Activated T-cell treated with anti-CD3 and anti-CD28 coated beads, Interleukin-2, amount 50 U/mL, for 48 hours (primary cell): ENCODE measurements at regions not wholly inside any gene's neighbourhood (a gene's known extent, or its start where the extent isn't known, plus 50 kb on each side); places are given as distances from the start of the nearest gene placed in this dataset.
"Not testable (repeated sequence)": the region's sequence is repeated elsewhere in the genome, so short reads cannot be mapped to it uniquely, and the experiment has no call there.

Experiments used
- DNase-seq, 2 experiments: peaks; one replicate each; pipeline ENCODE4 v3.0.0-alpha.2; 2020

DNA sequence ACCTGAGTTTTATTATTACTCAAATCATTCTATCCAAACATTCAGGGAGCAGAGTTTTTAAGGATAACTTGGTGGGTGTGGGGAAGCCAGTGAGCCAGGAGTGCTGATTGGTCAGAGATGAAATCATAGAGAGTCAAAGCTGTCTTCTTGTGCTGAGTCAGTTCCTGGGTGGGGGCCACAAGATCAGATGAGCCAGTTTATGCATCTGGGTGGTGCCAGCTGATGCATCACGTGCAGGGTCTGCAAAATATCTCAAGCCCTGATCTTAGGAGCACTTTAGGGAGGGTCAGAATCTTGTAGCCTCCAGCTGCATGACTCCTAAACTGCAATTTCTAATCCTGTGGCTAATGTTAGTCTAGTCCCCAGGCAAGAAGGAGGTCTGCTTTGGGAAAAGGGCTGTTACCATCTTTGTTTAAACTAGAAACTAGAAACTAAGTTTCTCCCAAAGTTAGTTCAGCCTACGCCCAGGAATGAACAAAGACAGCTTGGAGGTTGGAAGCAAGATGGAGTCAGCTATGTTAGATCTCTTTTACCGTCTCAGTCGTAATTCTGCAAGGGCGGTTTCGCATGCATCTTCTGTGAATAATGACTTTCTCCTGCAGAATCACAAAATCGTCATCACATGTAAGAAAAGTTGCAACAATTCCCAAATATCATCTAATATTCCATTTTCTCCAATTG, 97.5 kb downstream of the ZNF664 start:
- not testable (repeated sequence) for DNase-seq

DNA sequence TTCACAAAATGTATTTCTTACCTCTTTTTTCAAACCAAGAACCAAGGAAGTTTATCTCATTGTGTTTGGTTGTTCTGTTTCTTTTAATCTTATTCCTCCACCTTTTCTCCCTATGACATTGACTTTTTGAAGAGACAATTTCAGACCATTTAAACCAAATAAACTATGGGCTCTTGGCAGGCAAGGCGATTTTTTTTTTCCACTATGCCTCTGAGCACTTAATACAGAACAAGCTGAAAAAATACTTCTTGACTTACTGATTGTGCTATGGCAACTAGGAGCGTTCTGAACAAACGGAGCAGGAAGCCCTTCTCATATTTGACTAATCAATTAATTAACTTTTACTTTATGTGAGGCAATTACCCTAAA, 98.0 kb downstream of the ZNF664 start:
- no peak for DNase-seq

DNA sequence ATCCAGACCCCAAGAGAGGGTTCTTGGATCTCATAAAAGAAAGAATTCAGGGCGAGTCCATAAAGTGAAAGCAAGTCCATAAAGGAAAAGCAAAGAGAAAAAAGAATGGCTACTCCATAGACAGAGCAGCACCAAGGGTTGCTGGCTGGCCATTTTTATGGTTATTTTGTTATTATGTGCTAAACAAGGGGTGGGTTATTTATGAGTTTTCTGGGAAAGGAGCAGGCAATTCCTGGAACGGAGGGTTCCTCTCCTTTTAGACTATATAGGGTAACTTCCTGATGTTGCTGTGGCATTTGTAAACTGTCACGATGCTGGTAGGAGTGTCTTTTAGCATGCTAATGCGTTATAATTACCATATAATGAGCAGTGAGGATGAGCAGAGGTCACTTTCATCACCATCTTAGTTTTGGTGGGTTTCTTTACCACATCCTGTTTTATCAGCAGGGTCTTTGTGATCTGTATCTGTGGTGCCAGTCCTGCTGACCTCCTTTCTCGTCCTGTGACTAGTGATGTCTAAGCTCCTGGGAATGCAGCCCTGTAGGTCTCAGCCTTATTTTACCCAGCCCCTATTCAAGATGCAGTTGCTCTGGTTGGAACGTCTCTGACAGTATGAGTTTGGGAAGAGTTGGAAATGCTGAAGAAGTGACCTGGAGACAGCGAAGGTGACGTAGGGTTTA, 100.5 kb downstream of the ZNF664 start:
- no peak for DNase-seq

DNA sequence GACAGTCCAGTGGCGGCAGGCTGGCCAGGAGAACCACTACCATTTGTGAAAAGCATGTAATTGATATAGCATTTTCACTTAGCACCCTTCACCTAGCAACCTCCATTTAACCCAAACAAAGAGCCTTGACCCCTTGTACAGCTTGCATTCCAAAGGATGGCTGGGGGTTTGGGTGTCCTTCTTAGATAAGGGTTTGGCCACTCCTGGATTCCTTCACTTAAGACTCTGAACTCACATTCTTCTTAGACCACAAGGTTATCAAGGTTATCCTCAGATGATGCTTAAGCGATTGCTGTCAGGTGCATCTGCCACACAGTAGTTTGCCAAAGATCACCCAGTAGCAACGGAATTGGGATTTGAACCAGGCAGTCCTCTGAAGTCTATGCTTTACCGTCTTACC, 102.8 kb downstream of the ZNF664 start:
- DNase-seq = no peak

DNA sequence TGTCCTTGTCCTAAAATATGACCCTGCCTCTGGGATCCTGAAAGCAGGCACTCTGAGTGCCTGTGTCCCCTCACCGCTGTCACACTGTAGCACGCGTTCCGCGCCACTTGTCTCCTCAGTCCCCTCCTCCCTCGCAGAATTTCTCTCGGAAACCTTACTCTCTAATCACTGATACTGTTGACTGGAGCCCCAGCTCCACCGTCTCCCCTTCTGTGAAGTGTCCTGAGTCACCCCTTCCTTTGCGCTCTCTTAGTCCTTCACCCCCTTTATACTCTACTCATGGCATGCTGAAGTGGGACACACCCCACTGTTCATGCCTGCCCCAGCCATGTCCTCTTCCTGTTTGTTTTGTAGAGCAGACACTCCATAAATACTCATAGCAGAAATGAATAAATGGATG, 104.7 kb downstream of the ZNF664 start:
- no peak for DNase-seq

DNA sequence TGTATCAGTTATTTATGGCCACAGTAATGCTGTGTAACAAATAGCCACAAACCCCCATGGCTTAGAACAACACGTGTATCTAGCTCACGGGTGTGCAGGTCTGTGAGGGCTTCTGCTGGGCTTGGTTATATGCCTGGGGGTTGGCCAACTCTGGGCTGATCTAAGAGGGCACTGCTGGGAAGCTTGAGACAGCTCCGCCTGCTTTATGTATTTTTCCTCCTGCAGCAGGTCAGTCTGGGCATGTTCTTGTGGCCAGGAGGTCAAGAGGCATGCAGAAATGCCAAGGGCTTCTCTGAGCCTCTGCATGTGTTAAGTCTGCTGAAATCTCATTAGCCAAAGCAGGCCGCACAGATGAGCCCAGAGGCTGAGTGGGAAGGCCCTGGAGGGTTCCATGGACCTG, 105.8 kb downstream of the ZNF664 start:
- DNase-seq = no peak

DNA sequence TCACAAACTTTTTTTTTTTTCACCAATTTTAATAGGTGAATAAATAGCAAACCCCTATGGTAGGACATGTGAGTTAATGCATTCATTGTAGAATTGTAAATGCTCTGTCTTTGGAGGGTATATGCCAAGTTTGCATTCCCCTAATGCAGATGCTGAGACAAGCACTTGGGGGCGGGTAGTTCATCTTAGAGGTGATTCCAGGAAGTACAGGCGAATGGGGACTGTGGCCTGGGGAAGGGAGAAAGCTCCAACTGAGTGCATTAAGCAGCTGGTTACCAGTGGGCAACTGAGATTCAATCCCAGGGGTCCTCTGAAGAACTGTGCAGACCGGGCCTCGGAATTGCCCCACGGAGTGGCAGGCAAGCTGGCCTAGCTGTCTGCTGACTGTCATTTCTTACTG, 107.6 kb downstream of the ZNF664 start:
- no peak for DNase-seq

DNA sequence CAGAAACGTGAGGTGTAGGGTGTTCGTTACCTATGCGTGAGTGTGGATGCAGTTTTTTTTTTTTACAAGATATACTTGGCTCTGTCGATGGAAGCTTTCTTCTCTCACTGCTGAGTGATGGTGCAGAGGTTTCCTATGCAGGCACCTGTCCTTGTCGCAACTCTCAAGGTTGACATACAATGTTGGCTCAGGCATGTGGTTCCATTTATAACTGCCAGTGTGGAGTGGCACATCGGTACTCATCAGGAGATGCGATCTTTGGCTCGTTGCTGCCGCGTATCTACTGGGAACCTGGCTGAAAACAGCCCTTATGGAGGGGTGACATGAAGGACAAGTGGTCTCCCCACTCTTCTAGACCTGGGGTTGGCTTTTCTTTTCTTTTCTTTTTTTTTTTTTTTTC, 109.0 kb downstream of the ZNF664 start:
- no peak for DNase-seq

DNA sequence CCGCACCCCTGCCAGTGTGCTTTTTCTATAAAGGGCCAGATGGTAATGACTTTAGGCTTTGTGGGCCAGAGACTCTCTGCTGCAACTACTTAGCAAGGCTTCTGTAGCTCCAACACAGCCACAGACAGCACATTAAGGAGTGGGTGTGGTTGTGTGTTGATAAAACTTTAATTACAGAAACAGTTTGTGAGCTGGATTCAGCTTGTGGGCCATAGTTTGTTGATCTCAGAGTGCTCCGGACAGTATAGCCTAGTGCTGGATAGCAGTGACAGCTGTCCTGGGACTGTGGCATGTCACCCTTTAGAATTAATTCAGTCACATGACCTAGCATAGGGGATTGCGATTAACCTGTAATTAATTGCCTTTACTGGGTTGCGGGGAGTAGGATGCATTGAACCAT, 109.7 kb downstream of the ZNF664 start:
- no peak for DNase-seq

DNA sequence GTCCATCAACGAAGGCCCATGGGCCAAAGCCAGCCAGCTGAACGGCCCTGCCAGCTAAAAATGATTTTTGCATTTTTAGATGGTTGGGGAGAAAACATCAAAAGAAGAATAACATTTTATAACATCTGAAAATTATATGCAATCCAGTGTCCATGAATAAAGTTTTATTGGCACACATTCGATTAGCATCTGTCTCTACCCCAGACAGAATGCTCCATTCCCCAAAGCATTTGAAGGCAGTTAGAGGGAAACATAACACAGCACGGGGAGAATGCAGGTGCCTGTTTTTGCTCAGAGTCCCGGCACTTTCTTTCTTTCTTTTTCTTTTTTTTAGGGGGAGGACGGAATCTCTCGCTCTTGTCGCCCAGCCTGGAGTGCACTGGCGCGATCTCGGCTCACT, 110.7 kb downstream of the ZNF664 start:
- no peak for DNase-seq

DNA sequence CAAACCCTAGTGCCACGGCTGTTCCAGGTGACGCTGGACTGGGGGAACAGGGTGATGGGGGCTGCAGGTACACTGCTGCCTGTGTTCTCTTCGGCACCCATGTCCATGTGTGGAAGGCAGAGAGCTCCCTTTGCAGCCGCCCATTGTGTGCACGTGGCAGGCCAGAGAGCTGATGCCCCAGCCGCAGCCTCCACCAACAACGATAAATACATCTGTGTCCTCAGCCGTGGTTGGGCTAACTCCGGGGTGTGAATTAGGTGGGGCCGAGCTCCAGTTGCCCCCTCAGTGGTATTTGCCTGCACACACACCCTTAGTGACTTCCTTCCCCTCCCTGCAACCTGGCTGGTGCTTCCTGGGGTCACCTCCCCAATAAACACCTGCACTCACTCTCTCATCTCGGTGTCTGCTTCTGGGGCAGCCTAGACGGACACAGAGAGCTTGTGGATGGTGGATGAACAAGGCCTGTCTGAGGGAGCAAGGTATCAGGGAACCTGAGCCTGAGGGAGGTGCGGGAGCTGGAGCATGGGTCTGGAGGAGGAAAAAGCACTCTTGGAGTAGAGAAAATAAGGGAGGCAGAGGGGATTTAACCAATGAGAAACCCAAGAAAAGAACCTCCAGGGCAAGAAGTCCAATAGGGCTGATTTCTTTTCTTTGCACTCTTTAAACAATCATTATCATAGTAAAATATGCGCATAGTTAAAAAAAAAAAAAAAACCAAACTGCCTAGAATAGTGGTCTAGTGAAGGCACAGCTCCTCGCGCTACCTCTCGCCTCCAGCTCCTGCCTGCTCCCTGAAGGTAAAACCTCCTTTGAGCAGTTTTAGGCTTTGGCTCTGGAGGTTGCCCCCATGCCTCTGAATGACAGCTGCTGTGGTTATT, 112.6 kb downstream of the ZNF664 start:
- DNase-seq = no peak

DNA sequence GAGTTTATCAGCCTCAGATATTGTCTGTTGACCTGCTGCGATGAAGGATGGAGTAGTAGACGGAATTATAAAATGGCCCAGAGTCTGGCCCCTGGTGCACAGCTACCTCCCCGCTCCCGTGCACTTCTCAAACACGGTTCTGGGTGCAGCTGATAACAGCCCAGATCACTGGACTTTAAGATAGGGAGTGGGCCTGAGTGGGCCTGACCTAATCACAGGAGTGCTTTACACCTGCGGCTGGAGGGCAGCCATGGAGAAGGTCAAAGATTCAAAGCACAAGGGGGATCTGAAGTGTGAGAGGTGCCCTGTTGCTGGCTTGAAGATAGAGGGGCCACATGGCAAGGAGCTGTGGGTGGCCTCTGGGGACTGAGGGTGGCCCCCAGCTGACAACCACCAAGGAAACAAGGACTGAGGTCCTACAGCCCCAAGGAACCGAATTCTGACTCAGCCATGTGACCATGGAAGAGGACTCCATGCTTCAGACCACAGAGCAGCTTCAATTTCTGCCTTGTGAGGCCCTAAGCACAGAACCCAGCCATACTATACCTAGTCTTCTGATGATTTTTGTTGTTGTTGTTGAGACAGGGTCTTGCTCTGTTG, 113.4 kb downstream of the ZNF664 start:
- DNase-seq = no peak

DNA sequence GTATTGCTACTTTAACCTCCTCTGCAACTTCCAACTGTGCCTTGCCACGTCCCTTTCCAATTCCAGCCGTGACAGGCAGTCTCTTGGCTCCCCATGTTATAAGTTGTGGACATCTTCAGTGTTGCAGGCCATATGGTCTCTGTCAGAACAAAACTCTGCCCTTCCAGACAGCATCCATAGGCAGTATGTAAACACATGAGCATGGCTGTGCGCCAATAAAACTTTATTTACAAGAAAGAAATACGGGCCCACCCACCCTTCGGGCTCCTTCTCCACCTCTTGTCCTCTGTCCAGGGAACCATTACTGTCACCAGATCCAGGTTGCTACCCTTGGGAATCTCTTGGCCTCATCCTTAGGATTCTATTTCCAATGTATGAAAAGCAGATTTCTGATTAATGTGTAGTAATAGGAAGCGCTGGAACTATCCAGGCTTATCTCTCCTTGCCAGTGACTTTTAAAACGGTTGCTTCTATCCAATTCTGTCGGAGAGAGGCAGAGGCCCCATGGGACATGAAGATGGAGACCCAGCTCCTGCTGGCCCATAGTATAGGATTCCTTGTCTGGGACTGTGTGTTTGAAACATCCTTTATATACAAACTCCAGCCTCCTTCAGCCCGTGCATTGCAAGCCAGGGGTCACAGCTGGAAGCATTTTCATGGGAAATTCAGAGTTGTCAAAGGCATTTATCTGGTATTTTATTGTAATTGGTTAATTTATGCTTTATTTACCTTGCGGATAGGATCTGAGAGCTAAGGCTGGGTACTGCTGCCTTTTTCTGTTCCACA, 114.4 kb downstream of the ZNF664 start:
- no peak for DNase-seq

DNA sequence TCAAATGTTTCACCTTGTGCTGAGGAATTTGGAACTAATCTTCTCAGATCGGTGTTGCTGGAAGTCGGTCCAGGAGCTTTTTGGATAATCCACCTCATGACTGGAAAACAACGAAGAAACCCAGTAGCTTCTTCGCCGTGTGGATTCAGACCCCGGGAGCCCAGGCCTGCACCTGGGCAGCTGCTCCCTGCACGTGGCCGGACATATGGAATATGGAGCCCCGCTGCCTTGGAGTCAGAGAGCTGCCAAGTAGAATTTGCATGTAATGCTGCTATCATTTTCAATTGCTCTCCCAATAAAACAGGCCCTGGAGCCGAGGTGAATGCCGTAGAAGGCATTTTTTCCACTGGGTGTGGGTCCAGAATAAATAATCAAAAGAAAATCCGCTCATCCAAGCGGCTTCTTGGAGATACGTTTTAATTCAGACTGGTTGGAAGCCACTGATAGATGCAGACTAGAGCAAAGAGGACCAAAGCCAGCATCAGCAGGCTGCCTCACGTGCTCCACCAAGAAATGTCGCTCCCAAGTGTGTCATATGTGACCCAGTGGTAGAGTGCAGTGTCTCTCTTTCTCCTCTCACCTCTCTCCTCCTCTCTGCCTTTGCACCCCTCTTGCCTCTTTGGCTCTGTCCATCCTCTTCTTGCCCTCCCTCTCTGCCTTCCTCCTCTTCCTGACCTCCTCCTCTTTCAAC, 115.3 kb downstream of the ZNF664 start:
- no peak for DNase-seq

DNA sequence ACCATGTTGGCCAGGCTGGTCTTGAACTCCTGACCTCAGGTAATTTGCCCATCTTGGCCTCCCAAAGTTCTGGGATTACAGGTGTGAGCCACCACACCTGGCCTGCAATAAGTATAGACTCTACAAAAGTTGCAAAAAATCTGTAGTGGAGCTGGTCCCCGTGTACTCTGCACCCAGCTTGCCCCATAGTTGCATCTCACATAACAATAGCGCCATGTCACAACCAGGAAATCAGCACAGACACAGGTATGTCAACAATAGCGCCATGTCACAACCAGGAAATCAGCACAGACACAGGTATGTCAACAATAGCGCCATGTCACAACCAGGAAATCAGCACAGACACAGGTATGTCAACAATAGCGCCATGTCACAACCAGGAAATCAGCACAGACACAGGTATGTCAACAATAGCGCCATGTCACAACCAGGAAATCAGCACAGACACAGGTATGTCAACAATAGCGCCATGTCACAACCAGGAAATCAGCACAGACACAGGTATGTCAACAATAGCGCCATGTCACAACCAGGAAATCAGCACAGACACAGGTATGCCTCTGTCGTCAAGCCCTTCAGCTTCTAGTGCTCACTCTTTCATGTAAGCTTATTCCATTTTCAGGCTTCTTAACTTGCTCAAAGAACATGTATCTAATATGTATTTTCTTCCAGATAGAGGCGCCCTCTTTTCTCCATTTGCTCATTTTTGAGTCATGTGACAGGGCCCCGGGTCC, 116.3 kb downstream of the ZNF664 start:
- not testable (repeated sequence) for DNase-seq

DNA sequence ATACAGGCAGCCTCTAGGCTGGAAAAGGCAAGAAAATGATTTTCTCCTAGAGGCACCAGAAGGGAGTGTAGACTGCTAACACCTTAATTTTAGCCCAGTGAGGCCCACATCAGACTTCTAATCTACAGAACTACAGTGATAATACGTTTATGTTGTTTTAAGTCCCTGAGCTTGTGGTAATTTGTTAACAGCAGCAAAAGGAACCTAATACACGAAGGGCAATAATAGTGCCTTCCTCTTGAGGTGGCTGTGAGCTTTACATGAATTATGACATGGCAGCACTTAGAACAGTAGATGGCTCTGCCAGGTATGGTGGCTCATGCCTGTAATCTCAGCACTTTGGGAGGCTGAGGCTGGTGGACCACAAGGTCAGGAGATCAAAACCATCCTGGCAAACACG, 118.8 kb downstream of the ZNF664 start:
- DNase-seq = no peak

DNA sequence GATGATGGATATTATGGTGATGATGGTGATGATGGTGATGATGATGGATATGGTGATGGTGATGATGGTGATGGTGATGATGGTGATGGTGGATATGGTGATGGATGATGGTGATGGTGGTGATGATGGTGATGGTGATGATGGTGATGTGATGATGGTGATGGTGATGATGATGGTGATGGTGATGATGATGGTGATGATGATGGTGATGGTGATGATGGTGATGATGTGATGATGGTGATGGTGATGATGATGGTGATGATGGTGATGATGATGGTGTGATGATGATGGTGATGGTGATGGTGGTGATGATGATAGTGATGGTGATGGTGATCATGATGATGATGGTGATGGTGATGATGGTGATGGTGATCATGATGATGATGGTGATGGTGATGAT, 119.5 kb downstream of the ZNF664 start:
- DNase-seq = not testable (repeated sequence)

DNA sequence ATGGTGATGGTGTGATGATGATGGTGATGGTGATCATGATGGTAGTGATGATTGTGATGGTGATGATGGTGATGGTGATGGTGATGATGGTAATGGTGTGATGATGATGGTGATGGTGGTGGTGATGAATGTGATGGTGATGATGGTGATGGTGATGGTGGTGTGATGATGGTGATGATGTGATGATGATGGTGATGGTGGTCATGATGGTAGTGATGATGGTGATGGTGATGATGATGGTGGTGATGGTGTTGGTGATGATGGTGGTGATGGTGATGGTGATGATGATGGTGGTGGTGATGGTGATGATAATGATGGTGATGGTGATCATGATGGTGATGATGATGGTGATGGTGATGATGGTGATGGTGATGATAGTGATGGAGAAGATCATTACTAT, 120.3 kb downstream of the ZNF664 start:
- DNase-seq = no peak

DNA sequence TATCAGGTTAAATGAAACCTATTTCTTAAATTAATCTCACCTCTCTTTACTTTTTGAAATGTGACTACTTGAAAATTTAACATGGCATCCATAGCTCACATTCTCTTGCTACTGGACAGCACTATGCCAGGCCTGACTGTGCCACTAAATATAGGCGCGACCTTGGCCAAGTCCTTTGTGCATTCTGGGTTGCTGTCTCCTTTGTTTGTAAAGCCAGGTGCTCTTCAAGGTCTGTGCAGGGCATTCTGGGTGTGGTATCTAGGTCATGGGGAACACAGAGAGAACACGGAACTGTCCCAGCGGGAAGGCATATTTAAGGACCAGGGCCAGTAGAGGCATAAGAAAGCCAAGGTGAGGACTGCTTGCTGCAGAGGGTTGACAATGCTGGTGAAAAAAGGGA, 121.2 kb downstream of the ZNF664 start:
- DNase-seq = no peak

DNA sequence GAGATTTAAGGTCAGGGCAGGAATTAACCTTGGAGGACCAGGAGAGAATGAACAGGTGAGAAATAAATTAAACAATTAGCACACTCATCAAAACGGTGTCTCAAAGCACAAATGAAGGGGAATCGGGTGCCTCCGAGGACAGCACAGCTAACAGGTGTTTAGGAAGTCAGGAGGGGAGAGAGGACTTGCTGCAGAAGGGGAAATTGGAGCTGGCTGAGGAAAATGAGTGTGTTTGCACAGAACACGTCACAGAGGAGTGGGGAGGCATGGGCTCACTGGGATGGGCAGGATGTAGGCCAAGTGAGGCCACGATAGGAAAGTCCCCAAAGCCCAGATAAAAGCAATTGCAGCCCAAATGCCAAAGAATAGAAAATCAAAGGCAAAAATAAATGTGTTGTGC, 121.7 kb downstream of the ZNF664 start:
- no peak for DNase-seq

DNA sequence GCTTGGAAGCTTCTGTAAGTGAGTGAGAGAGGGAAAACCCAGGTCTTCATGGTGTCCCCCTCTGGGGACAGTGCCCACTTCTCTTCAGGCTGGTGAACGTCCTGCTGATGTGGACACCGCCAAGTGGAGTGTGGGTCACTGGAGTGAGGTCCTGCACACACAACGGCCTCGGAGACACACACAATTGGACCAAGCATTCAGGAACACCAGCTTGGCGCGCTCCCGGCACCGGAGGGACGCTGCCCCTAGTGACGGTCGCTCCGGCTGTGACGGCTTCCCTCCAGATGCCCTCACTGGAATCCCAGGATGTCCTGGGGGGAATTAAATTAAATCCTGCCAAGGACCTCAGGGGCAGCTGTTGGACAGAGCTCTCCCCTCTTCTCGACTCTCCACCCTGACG, 123.1 kb downstream of the ZNF664 start:
- DNase-seq = no peak
